IPS-NIHi11 (cell line): ENCODE measurements at regions not wholly inside any gene's neighbourhood (a gene's known extent, or its start where the extent isn't known, plus 50 kb on each side); places are given as distances from the start of the nearest gene placed in this dataset.

Experiments
- DNase-seq: peaks from one replicate; pipeline ENCODE4 v3.0.0; 2012; ENCODE audit warnings: mixed read lengths, low spot score

GRCh38 chr6:39992861-39993622, 58.8 kb upstream of the MOCS1 start:
- no peak for DNase-seq
